GM13976 (cell line): ENCODE measurements at regions not wholly inside any gene's neighbourhood (a gene's known extent, or its start where the extent isn't known, plus 50 kb on each side); places are given as distances from the start of the nearest gene placed in this dataset.

Experiments used
- DNase-seq: peaks from one replicate; pipeline ENCODE4 v3.0.0; 2012; ENCODE audit warnings: low spot score
- in situ Hi-C: fragments of 300-500 bp; cut with MboI; formaldehyde crosslinking; loops from one replicate; pipeline ENCODE4 v1.12.0; 2022; ENCODE audit warnings: low sequenced_read_pairs, mixed read lengths, inconsistent platforms; ENCODE audit not compliant: unreplicated experiment
- TF ChIP-seq, protein P1 (sequence below): IDR thresholded peaks from 2 replicates; pipeline ENCODE4 v1.5.1; 2012; ENCODE audit warnings: borderline replicate concordance, mild to moderate bottlenecking; ENCODE audit not compliant: insufficient read depth; ENCODE audit errors: extremely low read depth, missing control alignments, control extremely low read depth

DNA sequence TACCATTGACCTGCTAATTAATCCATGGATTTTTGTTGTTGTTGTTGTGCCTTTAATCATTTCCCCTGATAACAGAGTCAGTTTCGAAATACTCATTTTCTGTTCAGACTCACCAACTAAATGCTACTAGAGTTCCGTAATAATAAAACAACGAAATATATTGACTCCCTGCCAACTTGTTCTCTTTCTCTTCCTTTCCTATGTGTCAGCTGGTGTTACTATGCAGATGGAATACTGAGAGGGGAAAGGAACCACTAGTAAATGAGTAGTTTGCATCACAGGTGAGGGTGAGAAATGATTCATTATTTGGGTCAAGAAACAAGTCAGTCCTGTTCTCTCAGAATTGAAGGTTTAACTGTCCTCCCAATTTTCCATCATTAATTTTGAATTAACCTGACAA lies 1027.3 kb downstream of the TUSC7 start:
- DNase-seq: no peak
- TF ChIP-seq, protein P1, sequence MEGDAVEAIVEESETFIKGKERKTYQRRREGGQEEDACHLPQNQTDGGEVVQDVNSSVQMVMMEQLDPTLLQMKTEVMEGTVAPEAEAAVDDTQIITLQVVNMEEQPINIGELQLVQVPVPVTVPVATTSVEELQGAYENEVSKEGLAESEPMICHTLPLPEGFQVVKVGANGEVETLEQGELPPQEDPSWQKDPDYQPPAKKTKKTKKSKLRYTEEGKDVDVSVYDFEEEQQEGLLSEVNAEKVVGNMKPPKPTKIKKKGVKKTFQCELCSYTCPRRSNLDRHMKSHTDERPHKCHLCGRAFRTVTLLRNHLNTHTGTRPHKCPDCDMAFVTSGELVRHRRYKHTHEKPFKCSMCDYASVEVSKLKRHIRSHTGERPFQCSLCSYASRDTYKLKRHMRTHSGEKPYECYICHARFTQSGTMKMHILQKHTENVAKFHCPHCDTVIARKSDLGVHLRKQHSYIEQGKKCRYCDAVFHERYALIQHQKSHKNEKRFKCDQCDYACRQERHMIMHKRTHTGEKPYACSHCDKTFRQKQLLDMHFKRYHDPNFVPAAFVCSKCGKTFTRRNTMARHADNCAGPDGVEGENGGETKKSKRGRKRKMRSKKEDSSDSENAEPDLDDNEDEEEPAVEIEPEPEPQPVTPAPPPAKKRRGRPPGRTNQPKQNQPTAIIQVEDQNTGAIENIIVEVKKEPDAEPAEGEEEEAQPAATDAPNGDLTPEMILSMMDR: no peak
- in situ Hi-C loops: no loop called here

DNA sequence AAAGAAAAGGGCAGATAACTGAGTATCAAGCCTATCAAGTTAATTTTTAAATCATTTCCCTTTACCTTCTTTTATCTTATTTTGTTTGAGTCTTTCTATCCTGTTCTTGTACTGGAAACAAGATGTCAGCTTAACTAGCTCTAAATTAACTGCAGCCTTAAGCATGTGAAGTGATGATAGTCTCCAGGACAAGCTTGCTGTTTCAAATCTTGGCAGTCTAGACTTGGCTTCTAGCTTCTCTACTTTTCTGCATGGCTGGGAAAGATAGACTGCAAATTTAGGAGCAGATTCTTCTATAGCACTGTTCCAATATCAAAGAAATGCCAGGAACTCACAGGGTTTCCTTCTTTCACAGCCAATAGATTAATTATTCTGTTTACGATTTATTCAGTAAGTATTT lies 1034.4 kb downstream of the TUSC7 start:
- no peak for DNase-seq
- TF ChIP-seq, protein P1: no peak
- in situ Hi-C loops: no loop called here

DNA sequence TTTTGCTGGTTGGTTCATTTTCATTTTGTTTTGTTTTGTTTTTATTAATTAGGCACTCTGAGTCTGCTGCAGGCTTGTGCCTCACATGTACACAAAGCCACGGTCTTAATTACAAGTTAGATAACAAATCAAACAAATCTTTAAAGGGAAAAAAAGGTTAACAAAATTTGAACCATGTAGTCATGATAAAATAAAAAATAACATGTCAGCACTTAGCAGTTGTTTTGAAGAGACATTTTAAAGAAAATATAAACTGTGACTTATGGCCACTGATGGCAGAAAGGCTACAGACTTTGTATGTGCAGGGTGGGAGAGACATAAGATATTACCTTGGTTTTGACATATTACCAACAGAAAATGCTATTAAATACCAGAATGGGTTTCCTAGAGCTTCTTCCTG lies 1035.4 kb downstream of the TUSC7 start:
- in situ Hi-C loops: no loop called here
- no peak for DNase-seq
- TF ChIP-seq, protein P1: no peak

DNA sequence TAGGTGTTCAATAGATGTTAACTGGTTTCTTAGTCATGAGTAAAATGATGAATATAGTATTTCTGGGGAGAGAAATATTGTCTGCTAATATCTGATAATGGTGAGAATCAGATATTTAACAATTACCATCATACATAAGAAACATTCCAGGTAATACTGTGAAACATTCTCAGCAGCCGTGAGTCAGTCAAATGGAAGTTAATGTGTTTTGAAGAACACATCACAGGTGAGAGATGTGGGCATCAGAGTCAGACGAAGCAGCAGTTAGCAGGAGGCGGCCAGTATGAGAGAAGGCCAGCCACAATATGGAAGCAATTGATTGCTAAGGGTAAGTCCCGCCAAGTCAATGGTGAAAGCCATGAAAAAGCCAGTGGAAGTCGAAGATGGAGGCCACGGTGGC lies 1035.9 kb downstream of the TUSC7 start:
- in situ Hi-C loops: no loop called here
- TF ChIP-seq, protein P1: no peak
- no peak for DNase-seq

DNA sequence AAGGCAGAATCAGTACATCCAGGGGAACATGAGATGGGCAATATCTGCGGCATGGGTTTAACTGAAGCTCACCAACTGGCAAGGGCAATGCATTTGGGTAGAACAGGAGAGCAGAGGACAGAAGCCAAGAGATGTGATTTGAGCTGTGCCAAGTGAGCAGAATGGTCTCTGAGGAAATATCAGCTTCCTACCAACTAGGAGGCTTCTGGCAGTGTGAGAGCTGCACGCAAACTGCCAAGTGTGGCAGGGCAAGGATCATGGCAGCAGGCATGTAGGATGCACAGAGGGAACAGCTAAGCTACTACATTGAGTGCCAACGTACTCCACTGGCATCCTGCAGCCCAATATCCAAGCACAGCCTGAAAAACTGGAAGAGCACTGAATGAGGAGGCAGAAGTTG lies 1036.5 kb downstream of the TUSC7 start:
- TF ChIP-seq, protein P1: no peak
- in situ Hi-C loops: no loop called here
- no peak for DNase-seq

DNA sequence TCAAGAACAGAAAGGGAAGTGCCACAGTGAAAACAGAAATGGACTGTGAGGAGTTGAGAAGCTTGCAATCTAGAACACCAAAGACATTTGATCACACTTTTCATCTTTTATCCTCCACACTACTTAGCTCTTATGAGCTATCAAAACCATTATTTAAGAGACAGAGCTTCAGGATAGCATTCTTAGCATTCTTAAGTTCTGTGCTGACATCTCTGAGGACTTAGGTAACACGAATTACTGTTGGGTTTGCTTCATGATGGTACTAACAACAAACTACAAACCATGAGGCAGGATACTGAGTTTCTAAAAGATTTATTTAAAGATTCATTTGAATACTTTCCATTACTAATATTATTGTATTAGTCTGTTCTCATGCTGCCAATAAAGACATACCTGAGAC lies 1038.6 kb downstream of the TUSC7 start:
- TF ChIP-seq, protein P1: no peak
- DNase-seq: no peak
- in situ Hi-C loops: no loop called here
